Vagina (tissue), 2 donors: ENCODE measurements at regions not wholly inside any gene's neighbourhood (a gene's known extent, or its start where the extent isn't known, plus 50 kb on each side); places are given as distances from the start of the nearest gene placed in this dataset.

Experiments
- DNase-seq, 2 donors: peaks; one replicate each; pipeline ENCODE4 v3.0.0-alpha.2; 2017; ENCODE audit errors: extremely low spot score in 2 of 2
- H3K27ac ChIP-seq: fragments of 200-600 bp; sonication (generic); one replicate; pipeline ENCODE4 v1.5.1; 2019
- H3K27me3 ChIP-seq: fragments of 200-600 bp; sonication (generic); one replicate; pipeline ENCODE4 v1.5.1; 2019
- H3K36me3 ChIP-seq, 2 donors: fragments of 200-600 bp; sonication (generic); one replicate each; pipeline ENCODE4 v1.5.1; 2017 to 2019
- H3K4me1 ChIP-seq: fragments of 200-600 bp; sonication (generic); one replicate; pipeline ENCODE4 v1.5.1; 2019
- H3K4me3 ChIP-seq, 2 donors: fragments of 200-600 bp; sonication (generic); 1 replicate in 1 of 2; 2 replicates in 1 of 2; pipeline ENCODE4 v1.5.1; 2016 to 2019
- H3K9me3 ChIP-seq: fragments of 200-600 bp; sonication (generic); one replicate; pipeline ENCODE4 v1.5.1; 2019
- CTCF ChIP-seq, 3 experiments: fragments of 450-650 bp in 2 of 3; fragments of 200-600 bp in 1 of 3; sonication (generic) in 1 of 3; IDR thresholded peaks; one replicate each; pipeline ENCODE4 v1.5.1; 2017 to 2019; ENCODE audit warnings: antibody characterized with exemption in 3 of 3, mild to moderate bottlenecking in 2 of 3, moderate library complexity in 2 of 3
- POLR2A ChIP-seq, 2 donors: fragments of 450-650 bp; IDR thresholded peaks; one replicate each; pipeline ENCODE4 v1.6.1; 2017; ENCODE audit warnings: antibody characterized with exemption in 2 of 2, mild to moderate bottlenecking in 2 of 2, moderate library complexity in 2 of 2
- POLR2AphosphoS5 ChIP-seq, 2 donors: sonication (generic); formaldehyde crosslinking; IDR thresholded peaks; one replicate each; pipeline ENCODE4 v1.9.0; 2017; ENCODE audit warnings: antibody characterized with exemption in 2 of 2, mild to moderate bottlenecking in 2 of 2, low read depth in 1 of 2; ENCODE audit not compliant: insufficient read depth in 1 of 2
- intact Hi-C: fragments of 100-400 bp; cut with DNase I; formaldehyde crosslinking; loops from one replicate; pipeline ENCODE4 v1.15.1; 2023

- intact Hi-C loops: no loop called here
- H3K9me3 ChIP-seq: no peaks in the 10 kb centered on the region
- TF ChIP-seq POLR2A (IDR thresholded peaks at IDR 0.05): no peak
- no peak for TF ChIP-seq CTCF (IDR thresholded peaks at IDR 0.05)
- TF ChIP-seq POLR2AphosphoS5 (IDR thresholded peaks at IDR 0.05; ENCODE audit: insufficient read depth in 1 of 2, low read depth in 1 of 2): no peak
These were observed 508.3 kb downstream of the BMP2 start for GRCh38 chr20:7275645-7276237.

GRCh38 chr20:7285918-7286556 lies 518.6 kb downstream of the BMP2 start:
- Histone ChIP-seq H3K27me3 (no peaks in the 10 kb centered on the region), H3K4me1 (no peaks in the 10 kb centered on the region), H3K9me3 (no peaks in the 10 kb centered on the region), H3K36me3 (no peaks in the 10 kb centered on the region), H3K4me3 (no peak overlapping the region), H3K27ac (no peak overlapping the region)
- intact Hi-C loops: no loop called here
- DNase-seq: no peak
- TF ChIP-seq POLR2A (IDR thresholded peaks at IDR 0.05) (no peak), CTCF (IDR thresholded peaks at IDR 0.05) (peak; percentile 66 to 78 (median 67))

More at GRCh38 chr20:7275645-7276237, 508.3 kb downstream of the BMP2 start:
- no peaks in the 10 kb centered on the region for H3K27me3 ChIP-seq
- no peak overlapping the region for H3K27ac ChIP-seq
- no peaks in the 10 kb centered on the region for H3K36me3 ChIP-seq
- H3K4me3 ChIP-seq: no peak overlapping the region
- no peaks in the 10 kb centered on the region for H3K4me1 ChIP-seq
- no peak for DNase-seq

- H3K36me3 ChIP-seq: no peaks in the 10 kb centered on the region
- no peaks in the 10 kb centered on the region for H3K27me3 ChIP-seq
- TF ChIP-seq POLR2AphosphoS5 (IDR thresholded peaks at IDR 0.05; ENCODE audit: insufficient read depth in 1 of 2, low read depth in 1 of 2) (no peak), CTCF (IDR thresholded peaks at IDR 0.05) (no peak), POLR2A (IDR thresholded peaks at IDR 0.05) (no peak)
- no peaks in the 10 kb centered on the region for H3K4me1 ChIP-seq
- intact Hi-C loops: no loop called here
- no peaks in the 10 kb centered on the region for H3K9me3 ChIP-seq
- H3K27ac ChIP-seq: no peak overlapping the region
- no peak for DNase-seq
- H3K4me3 ChIP-seq: no peak overlapping the region
These were observed 523.9 kb downstream of the BMP2 start for GRCh38 chr20:7291323-7291943.

GRCh38 chr20:7291946-7292345 lies 524.5 kb downstream of the BMP2 start:
- no peak overlapping the region for H3K4me3 ChIP-seq
- H3K27ac ChIP-seq: no peak overlapping the region
- H3K36me3 ChIP-seq: no peaks in the 10 kb centered on the region
- H3K9me3 ChIP-seq: no peaks in the 10 kb centered on the region
- no peak for TF ChIP-seq CTCF (IDR thresholded peaks at IDR 0.05)
- no peak for TF ChIP-seq POLR2A (IDR thresholded peaks at IDR 0.05)
- no peak for TF ChIP-seq POLR2AphosphoS5 (IDR thresholded peaks at IDR 0.05; ENCODE audit: insufficient read depth in 1 of 2, low read depth in 1 of 2)
- no peak for DNase-seq
- intact Hi-C loops: no loop called here
- no peaks in the 10 kb centered on the region for H3K4me1 ChIP-seq
- no peaks in the 10 kb centered on the region for H3K27me3 ChIP-seq

GRCh38 chr20:7294816-7295360 lies 527.4 kb downstream of the BMP2 start:
- H3K27me3 ChIP-seq: no peaks in the 10 kb centered on the region
- no peak overlapping the region for H3K4me3 ChIP-seq
- DNase-seq: no peak
- no peaks in the 10 kb centered on the region for H3K4me1 ChIP-seq
- TF ChIP-seq CTCF (IDR thresholded peaks at IDR 0.05) (no peak), POLR2AphosphoS5 (IDR thresholded peaks at IDR 0.05; ENCODE audit: insufficient read depth in 1 of 2, low read depth in 1 of 2) (no peak), POLR2A (IDR thresholded peaks at IDR 0.05) (no peak)
- no peaks in the 10 kb centered on the region for H3K36me3 ChIP-seq
- no peak overlapping the region for H3K27ac ChIP-seq
- no peaks in the 10 kb centered on the region for H3K9me3 ChIP-seq
- intact Hi-C loops: no loop called here
